SK-N-MC (cell line): ENCODE measurements at regions not wholly inside any gene's neighbourhood (a gene's known extent, or its start where the extent isn't known, plus 50 kb on each side); places are given as distances from the start of the nearest gene placed in this dataset.

Source experiments
- EZH2 ChIP-seq: fragments of 200-600 bp; sonication (generic); IDR thresholded peaks from one replicate; pipeline ENCODE4 v1.6.1; 2017; ENCODE audit warnings: antibody characterized with exemption
- FOXP2 ChIP-seq: optimal IDR thresholded peaks from 2 replicates; pipeline ENCODE3; 2011; ENCODE audit warnings: mild to moderate bottlenecking, moderate library complexity; ENCODE audit not compliant: insufficient read depth; ENCODE audit errors: extremely low read length, control extremely low read depth
- POLR2AphosphoS5 ChIP-seq: IDR thresholded peaks from 2 replicates; pipeline ENCODE4 v1.6.1; 2012; ENCODE audit warnings: mild to moderate bottlenecking, low read depth, low read length, borderline replicate concordance

GRCh38 chr2:52536929-52537460 is 1230.6 kb upstream of the CHAC2 start:
- TF ChIP-seq EZH2 (no peak), POLR2AphosphoS5 (no peak), FOXP2 (no peak)
